PC-3 (cell line): ENCODE measurements at regions not wholly inside any gene's neighbourhood (a gene's known extent, or its start where the extent isn't known, plus 50 kb on each side); places are given as distances from the start of the nearest gene placed in this dataset.

ENCODE experiments used
- EZH2 ChIP-seq: fragments of 300-600 bp; sonication (generic); IDR thresholded peaks from one replicate; pipeline ENCODE4 v1.6.1; 2017; ENCODE audit warnings: antibody characterized with exemption, mild to moderate bottlenecking, low read length; ENCODE audit not compliant: unreplicated experiment
- TF ChIP-seq, protein P1 (sequence below): fragments of 300-600 bp; sonication (generic); conservative IDR thresholded peaks from 2 replicates; pipeline ENCODE4 v1.5.1; 2017; ENCODE audit warnings: antibody characterized with exemption, low read depth, mild to moderate bottlenecking, low read length

GRCh38 chr2:157124731-157125130 lies 132.8 kb upstream of the GALNT5 start:
- TF ChIP-seq, protein P1, sequence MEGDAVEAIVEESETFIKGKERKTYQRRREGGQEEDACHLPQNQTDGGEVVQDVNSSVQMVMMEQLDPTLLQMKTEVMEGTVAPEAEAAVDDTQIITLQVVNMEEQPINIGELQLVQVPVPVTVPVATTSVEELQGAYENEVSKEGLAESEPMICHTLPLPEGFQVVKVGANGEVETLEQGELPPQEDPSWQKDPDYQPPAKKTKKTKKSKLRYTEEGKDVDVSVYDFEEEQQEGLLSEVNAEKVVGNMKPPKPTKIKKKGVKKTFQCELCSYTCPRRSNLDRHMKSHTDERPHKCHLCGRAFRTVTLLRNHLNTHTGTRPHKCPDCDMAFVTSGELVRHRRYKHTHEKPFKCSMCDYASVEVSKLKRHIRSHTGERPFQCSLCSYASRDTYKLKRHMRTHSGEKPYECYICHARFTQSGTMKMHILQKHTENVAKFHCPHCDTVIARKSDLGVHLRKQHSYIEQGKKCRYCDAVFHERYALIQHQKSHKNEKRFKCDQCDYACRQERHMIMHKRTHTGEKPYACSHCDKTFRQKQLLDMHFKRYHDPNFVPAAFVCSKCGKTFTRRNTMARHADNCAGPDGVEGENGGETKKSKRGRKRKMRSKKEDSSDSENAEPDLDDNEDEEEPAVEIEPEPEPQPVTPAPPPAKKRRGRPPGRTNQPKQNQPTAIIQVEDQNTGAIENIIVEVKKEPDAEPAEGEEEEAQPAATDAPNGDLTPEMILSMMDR: no peak
- no peak for TF ChIP-seq EZH2
